GM18520 (cell line): ENCODE measurements at regions not wholly inside any gene's neighbourhood (a gene's known extent, or its start where the extent isn't known, plus 50 kb on each side); places are given as distances from the start of the nearest gene placed in this dataset.

Experiments used
- ATAC-seq: cut with Tn5 transposase; IDR thresholded peaks from one replicate; pipeline ENCODE4 v1.9.1; 2021; ENCODE audit not compliant: unreplicated experiment

GRCh38 chr3:137409584-137409983 lies 354.5 kb upstream of the SOX14 start:
- no peak for ATAC-seq

DNA sequence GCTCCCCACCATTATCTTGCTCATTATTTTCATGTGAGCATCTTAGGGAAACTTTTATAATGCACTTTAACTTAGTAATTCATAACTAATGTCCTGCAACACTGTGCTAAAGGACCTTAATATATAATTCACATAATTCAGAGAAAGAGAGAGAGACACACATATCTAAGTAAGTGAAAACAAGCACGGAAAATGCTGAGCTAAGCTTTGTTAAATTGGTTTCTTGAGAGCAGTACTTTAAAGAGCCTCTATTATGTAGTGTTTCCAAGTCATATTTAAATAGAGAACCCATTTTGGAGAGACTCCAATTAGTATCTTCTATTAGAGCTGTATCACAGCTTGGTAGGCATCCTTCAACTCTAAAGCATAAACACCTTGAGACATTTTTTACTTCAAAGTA lies 354.1 kb upstream of the SOX14 start:
- no peak for ATAC-seq

DNA sequence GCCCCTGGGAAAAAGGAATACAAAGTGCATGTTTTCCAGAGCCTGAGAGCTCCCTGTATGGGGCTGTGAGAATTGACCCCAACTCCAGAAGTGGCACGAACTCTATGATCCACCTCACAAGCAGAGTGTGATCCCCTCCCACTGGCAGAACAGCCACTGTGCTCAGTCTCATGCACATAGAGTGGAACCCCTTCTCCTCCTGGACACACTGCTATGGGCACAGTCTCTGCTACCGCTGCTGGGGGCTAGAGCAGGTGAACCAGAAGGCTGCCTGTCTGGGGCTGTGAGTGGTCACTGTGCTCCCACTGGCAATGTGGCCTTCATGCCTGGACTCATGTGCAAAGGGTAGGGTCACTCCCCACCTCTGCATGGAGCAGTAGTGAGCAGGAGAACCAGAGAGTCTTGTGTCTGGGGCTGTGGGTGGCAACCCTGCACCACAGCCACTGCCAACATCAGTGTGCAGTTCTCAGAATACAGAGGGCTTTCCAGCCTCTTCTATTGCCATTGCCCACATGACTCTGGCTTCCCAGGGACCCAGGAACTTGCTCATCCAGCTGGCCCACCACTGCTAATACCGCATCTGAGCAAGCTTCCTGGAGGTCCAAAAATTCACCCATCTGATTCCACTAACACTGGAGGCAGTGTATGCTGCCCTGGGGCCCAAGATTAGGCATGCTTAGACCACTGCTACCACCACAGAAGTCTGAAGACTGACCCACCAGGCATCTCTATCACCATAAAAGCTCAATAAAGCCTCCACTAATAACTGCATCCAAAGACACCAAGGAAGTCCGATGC lies 343.7 kb upstream of the SOX14 start:
- ATAC-seq, result no peak

DNA sequence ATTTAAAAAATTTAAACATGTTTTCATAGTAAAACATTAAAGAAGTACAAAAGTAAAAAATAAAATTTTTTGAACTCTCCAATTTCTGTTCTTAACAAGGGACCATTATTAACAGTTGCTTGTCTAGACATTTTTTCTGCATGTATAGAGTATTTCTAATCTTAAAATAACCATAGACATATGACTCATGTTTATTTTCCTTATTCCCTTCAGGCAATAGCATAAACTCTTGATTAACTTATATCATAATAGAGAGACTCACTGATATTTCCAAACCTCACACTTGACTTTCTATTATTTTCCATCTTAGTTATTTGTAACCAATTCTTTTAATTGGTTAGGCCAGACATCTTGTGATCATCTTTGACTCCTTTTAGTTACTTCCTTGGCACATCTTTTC lies 325.6 kb upstream of the SOX14 start:
- no peak for ATAC-seq

- ATAC-seq, result no peak
These were observed 303.2 kb upstream of the SOX14 start for GRCh38 chr3:137460944-137461343.

- no peak for ATAC-seq
These were observed 301.0 kb upstream of the SOX14 start for GRCh38 chr3:137463131-137463530.

DNA sequence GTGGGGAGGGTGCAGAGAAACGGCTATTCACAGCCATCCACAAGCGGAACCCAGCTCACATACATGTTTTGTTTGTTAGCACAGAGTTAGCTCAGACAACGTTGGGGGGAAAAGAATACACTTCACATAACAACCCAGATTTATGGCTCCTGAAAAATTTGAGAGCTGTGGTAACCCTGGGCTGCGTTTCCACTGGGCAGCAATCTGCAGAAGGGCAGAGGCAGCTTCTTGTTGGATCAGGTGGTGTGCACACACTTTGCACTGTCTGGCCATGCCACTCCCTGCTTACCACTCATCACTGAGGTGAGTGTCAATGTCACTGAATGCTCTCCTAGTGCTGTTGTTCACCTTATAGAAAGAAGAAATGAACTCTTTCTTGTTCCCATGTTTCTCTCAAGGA lies 299.8 kb upstream of the SOX14 start:
- ATAC-seq, result no peak

DNA sequence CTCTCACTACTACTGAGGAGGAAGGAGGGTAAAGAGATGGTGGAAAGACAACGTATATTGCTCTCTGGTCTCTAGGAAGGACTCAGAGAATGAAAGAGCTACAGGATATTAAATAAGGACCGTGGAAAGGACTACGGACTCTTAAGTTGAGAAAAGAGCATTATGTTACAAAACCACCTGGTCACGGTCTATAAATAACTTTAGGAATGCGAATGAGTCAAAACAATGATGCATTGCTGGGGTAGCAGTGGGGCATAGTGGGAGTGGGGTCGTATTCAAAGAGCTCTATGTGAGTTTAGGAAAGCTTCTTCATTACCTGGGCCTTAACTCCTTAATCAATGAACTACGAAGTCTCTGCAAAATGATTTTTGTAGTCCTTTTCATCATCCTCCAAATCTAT lies 295.7 kb upstream of the SOX14 start:
- no peak for ATAC-seq

DNA sequence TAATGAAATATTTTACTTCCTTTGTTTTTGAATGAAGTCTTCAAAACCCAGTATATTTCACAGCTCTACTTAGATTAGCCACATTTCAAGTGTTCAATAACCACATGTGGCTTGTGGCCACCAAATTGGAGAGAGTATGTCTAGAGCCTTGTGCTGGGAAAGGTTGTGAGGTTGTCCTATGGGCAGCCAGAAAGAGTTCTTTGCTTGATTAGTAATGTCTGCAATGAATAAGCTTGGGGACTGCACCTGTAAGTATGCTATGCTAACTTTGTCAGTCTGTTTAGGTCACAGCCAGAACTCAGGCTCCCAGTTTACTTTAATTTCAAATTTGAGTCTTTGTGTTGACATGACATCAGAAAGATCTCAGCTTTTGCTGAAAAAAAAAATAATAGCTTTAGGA lies 294.9 kb upstream of the SOX14 start:
- no peak for ATAC-seq

DNA sequence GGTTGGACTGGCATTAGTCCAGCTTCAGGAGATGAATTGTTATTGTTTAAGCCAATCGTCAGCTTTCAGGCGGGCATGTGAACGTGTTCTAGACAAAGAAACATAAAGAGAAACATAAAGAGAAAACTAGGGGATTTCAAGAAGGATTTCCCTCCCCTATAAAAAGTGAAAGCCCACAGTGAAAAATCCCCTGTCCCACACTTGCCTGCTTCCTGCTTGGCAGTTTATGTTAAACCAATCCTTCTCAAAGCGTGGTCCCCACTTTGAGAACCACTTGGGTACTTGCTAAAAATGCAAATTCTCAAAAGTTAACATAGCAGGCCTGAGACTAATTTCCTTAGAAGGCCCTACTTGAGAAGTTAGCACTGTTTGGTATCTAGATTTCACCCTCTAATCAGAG lies 293.0 kb upstream of the SOX14 start:
- no peak for ATAC-seq

DNA sequence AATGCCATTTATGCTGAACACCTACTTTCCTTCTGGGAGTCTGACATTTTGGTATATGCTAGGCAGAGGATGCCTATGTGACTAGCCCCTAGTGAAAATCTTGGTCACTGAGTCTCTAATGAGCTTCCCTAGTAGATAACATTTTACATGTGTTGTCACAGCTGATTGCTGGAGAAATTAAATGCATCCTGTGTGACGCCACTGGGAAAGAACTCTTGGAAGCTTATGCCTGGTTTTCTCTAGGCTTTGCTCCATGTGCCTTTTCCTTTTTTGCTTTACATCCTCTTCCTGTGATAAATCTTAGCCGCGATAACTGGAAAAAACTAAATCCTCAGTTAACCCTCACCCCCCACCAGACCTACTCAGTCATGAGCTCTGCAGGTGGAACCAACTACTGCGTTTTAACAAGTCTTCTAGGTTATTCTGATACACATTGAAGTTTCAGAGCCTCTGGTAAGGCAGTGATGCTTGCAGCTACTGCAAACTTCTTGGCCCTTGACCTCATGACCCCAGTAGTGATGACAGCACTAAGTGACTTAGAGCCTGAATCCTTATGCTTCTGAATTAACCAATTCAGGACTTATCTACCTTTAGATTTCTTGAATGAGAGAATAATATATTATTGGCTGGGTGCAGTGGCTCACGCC lies 292.4 kb upstream of the SOX14 start:
- no peak for ATAC-seq

DNA sequence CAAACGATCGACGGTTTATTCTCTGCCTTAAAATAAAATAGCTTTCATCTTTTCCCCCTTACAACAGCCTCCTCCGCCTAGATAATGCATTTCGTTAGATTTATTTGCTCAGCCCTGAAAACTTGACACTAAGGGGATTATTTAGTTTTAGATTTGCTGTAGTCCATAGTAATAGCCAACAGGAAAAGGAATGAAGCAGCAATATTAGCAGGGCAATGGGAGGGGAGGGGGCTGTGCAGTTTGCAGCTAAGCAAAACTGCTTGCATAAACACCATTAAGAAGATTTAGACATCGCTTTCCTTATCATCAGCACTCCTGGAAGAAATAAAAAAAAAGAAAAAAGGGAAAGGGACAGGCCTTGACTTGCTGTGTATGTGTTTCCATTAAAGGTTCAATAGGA lies 286.5 kb upstream of the SOX14 start:
- ATAC-seq, result no peak

- ATAC-seq, result no peak
These were observed 254.6 kb upstream of the SOX14 start for GRCh38 chr3:137509354-137510045.

GRCh38 chr3:137511655-137512054 lies 252.5 kb upstream of the SOX14 start:
- no peak for ATAC-seq

DNA sequence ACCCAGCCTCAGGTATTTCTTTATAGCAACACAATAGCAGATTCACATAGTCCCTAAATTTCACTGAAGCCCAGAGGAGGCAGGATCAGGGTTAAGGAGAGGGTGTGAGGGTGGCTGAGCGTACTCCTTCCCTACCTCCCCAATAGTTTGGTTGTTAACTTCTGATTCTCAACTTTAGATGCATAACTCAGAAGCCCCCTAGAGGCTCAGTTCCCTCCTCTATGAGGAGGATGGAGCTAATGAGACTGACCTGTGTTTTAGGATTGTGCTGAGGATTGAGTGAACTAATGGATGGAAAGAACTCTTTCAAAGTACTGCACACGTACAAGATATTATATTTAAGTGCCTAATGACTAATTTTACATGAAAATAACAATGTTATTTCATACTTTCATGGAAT lies 249.3 kb upstream of the SOX14 start:
- ATAC-seq, result no peak

GRCh38 chr3:137519602-137520001 lies 244.5 kb upstream of the SOX14 start:
- ATAC-seq, result no peak

DNA sequence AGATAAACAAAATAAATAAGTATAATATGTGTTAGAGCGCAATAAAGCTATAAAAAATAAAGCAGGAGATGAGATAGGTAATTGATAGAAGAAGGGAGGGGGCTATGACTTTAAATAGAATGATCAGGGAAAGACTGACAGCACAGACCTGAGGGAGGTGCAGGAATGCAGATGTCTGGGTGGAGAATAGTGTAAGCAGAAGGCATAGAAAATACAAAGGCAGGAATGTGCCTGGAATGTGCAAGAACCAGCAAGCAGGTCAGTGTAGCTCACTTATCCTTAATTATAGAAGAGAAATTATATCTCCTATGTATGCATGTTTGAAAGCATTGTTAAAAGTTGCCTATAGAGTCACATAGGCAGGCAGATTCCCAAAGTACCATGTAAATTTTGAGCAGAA lies 239.4 kb upstream of the SOX14 start:
- no peak for ATAC-seq

DNA sequence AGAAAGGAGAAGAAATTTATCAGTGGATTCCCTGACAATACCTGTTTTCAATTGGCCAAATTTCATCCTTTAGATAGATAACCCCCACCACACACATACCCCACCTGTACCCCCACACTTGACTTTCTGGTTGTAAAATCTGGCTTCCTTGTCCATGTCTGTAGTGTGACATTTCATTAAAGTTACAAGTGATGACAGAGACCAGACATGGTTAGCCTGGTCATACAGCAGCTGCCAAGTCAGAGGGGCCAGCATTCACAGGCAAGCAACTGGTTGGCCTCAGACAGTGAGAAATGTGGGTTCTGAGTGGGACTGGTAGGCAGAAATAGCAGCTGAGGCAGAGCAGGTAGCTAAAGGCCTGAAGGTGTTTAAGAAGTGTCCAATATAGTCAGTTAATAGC lies 238.6 kb upstream of the SOX14 start:
- ATAC-seq, result no peak

DNA sequence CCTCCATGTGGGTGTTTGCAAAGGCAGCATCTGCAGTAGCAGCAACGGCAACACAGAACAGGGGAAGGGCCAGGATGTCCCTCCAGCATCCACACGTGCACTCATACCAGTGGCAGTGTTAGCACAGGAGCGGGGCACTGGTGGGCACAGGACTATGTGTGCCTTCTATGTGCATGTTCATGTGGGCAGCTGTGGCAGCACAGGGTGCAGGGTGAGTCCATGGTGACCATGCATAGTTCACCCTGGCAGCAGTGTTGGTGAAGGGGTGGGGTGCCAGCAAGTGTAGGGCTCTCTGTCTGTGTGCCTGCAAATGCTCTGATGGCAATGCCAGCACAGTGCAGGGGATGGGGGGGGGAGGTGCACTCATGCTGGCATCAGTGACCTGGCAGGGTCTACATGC lies 222.1 kb upstream of the SOX14 start:
- no peak for ATAC-seq

- no peak for ATAC-seq
These were observed 209.9 kb upstream of the SOX14 start for GRCh38 chr3:137554242-137554641.

DNA sequence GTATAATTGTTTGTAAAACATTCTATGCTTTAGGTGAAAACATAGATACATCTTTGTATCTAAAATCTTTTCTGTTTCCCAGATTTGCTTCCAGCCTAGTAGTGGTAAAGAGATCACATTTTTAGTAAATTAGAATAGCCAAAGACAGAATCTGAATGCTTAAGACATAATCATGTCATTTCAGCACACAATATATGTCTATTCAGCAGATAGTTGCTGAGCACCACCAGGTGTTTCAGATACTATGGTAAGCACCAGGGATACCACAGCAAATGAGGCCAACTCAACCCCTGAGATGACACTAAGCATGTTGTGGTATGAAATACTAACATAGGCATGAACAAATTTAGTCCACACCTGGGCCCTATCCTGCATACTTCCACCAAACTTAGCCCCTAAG lies 195.2 kb upstream of the SOX14 start:
- ATAC-seq, result no peak

DNA sequence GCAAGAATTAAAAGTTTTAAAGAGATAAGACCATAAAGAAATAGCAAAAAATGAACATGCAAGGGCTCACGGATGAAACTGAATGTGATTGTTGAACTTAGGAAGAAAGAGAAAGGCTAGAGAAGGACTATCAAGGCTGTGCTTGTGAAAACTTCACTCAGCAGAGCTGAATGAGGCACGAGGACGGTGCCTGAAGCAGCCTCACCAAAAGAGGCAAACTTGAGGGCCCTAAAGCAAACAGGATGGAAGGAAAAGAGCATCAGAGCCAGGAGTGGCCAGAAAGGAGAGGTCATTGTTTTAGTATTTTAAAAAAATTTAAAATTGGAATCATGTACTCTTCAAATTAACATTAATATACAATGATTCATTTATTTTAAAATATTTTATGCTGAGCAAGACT lies 191.2 kb upstream of the SOX14 start:
- ATAC-seq, result no peak
